ENCODE measurements at regions not wholly inside any gene's neighbourhood (a gene's known extent, or its start where the extent isn't known, plus 50 kb on each side); places are given as distances from the start of the nearest gene placed in this dataset.

DNA sequence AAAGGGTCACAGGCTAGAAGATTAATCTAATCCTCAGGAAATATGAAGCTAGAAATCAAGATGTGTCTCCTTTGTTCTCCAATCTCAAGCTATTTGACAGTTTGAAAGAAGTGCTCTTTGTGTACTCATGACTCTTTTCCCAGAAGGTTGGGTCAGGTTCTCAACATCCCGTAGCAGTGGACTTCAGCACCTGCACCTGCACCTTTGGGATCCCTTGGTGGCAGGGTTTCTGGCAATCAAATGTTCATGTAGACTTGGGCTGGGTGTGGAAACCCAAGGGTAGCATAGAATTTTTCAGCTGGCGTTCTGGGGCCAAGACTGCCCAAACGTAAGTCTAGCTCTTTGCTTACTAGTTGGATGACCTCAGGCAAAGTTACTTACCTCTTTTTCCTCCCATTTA lies 134.4 kb downstream of the ADRA2A start:
- Mint-ChIP-seq H3K9me3 (ENCODE audit: insufficient read depth) (no peaks in the 10 kb centered on the region), H3K4me3 (no peak overlapping the region), H3K4me1 (no peaks in the 10 kb centered on the region), H3K27ac (no peak overlapping the region), H3K27me3 (peaks cover 7% of the 10 kb centered on the region)
- Histone ChIP-seq H4K20me1 (ENCODE audit: control insufficient read depth, insufficient read depth, low read length, poor library complexity, severe bottlenecking) (no peaks in the 10 kb centered on the region), H3K9me3 (ENCODE audit: control extremely low read depth in 1 of 3, control insufficient read depth in 2 of 3, insufficient read depth in 1 of 3, low read length in 2 of 3) (peaks cover 0 to 2% (median 0%) of the 10 kb centered on the region in 3 donors), H3K4me2 (replicated peaks; ENCODE audit: low read depth, low read length, poor library complexity, severe bottlenecking) (no peak overlapping the region), H3K36me3 (replicated peaks in 1 of 2; ENCODE audit: control extremely low read depth in 1 of 2, control insufficient read depth in 1 of 2, extremely low read depth in 1 of 2, insufficient read depth in 2 of 2, low read length in 1 of 2) (no peaks in the 10 kb centered on the region), H3K9ac (ENCODE audit: low read length) (no peak overlapping the region), H3K4me3 (ENCODE audit: control extremely low read depth in 1 of 5, extremely low read depth in 1 of 5, insufficient read depth in 1 of 5, low read depth in 2 of 5, low read length in 4 of 5) (no peak overlapping the region), H2AFZ (ENCODE audit: insufficient read depth, low read depth, low read length, poor library complexity, severe bottlenecking) (no peak overlapping the region), H3K27ac (ENCODE audit: low read length in 2 of 2) (no peak overlapping the region), H3K4me1 (ENCODE audit: control insufficient read depth in 2 of 2, insufficient read depth in 2 of 2, low read length in 2 of 2) (no peaks in the 10 kb centered on the region), H3K27me3 (replicated peaks in 1 of 4; ENCODE audit: control extremely low read depth in 1 of 4, control insufficient read depth in 3 of 4, insufficient read depth in 4 of 4, low read length in 3 of 4) (peaks cover 0 to 3% (median under 1%) of the 10 kb centered on the region in 4 experiments), H3K79me2 (ENCODE audit: control insufficient read depth, insufficient read depth, low read length) (no peaks in the 10 kb centered on the region)
- ATAC-seq (ENCODE audit: low read depth) (no peak), DNase-seq (no peak)
- 69% methylated on average over 1 of the region's 3 CpGs for WGBS (ENCODE audit: insufficient coverage)
- ChIA-PET POLR2A (no interaction called here), CTCF (no interaction called here)
- TF ChIP-seq, protein P1, sequence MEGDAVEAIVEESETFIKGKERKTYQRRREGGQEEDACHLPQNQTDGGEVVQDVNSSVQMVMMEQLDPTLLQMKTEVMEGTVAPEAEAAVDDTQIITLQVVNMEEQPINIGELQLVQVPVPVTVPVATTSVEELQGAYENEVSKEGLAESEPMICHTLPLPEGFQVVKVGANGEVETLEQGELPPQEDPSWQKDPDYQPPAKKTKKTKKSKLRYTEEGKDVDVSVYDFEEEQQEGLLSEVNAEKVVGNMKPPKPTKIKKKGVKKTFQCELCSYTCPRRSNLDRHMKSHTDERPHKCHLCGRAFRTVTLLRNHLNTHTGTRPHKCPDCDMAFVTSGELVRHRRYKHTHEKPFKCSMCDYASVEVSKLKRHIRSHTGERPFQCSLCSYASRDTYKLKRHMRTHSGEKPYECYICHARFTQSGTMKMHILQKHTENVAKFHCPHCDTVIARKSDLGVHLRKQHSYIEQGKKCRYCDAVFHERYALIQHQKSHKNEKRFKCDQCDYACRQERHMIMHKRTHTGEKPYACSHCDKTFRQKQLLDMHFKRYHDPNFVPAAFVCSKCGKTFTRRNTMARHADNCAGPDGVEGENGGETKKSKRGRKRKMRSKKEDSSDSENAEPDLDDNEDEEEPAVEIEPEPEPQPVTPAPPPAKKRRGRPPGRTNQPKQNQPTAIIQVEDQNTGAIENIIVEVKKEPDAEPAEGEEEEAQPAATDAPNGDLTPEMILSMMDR (IDR thresholded peaks at IDR 0.05) = no peak
- TF ChIP-seq EZH2 (IDR thresholded peaks at IDR 0.05; ENCODE audit: borderline replicate concordance, insufficient read depth, low read depth, low read length, poor library complexity, severe bottlenecking) = no peak
- intact Hi-C loops (cut with micrococcal nuclease) = no loop called here

DNA sequence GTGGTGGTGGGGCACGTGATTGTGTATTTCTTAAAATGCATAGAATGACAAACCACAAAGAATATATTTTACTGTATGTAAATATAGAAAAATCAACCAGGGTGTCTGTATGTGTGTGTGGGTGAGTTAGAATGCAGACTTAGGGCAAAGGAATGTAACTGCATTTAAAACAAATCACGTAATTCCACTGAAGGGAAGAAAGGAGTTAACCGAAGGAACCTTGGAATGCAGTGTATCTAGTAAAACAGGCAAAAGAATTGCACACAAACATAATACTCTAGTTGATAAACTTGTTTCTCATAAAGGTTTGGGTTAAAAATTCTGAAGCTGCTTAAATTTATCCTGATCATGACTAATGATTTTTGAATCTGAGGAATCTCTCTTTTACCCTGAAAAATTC lies 134.9 kb downstream of the ADRA2A start:
- peaks cover 0 to 2% (median 0%) of the 10 kb centered on the region in 3 donors for H3K9me3 ChIP-seq (ENCODE audit: control extremely low read depth in 1 of 3, control insufficient read depth in 2 of 3, insufficient read depth in 1 of 3, low read length in 2 of 3)
- H4K20me1 ChIP-seq (ENCODE audit: control insufficient read depth, insufficient read depth, low read length, poor library complexity, severe bottlenecking) = no peaks in the 10 kb centered on the region
- intact Hi-C loops (cut with micrococcal nuclease) = no loop called here
- Mint-ChIP-seq H3K27ac (no peak overlapping the region), H3K9me3 (ENCODE audit: insufficient read depth) (no peaks in the 10 kb centered on the region), H3K4me3 (no peak overlapping the region), H3K27me3 (peaks cover 7% of the 10 kb centered on the region), H3K4me1 (no peaks in the 10 kb centered on the region)
- H3K4me3 ChIP-seq (ENCODE audit: control extremely low read depth in 1 of 5, extremely low read depth in 1 of 5, insufficient read depth in 1 of 5, low read depth in 2 of 5, low read length in 4 of 5) = no peak overlapping the region
- ChIA-PET POLR2A (no interaction called here), CTCF (no interaction called here)
- DNase-seq (no peak), ATAC-seq (ENCODE audit: low read depth) (no peak)
- no peaks in the 10 kb centered on the region for H3K4me1 ChIP-seq (ENCODE audit: control insufficient read depth in 2 of 2, insufficient read depth in 2 of 2, low read length in 2 of 2)
- no peaks in the 10 kb centered on the region for H3K79me2 ChIP-seq (ENCODE audit: control insufficient read depth, insufficient read depth, low read length)
- TF ChIP-seq, protein P1 (IDR thresholded peaks at IDR 0.05) = no peak
- TF ChIP-seq EZH2 (IDR thresholded peaks at IDR 0.05; ENCODE audit: borderline replicate concordance, insufficient read depth, low read depth, low read length, poor library complexity, severe bottlenecking) = no peak
- H3K27ac ChIP-seq (ENCODE audit: low read length in 2 of 2) = no peak overlapping the region
- H3K36me3 ChIP-seq (replicated peaks in 1 of 2; ENCODE audit: control extremely low read depth in 1 of 2, control insufficient read depth in 1 of 2, extremely low read depth in 1 of 2, insufficient read depth in 2 of 2, low read length in 1 of 2) = no peaks in the 10 kb centered on the region
- H3K4me2 ChIP-seq (replicated peaks; ENCODE audit: low read depth, low read length, poor library complexity, severe bottlenecking) = no peak overlapping the region
- H3K27me3 ChIP-seq (replicated peaks in 1 of 4; ENCODE audit: control extremely low read depth in 1 of 4, control insufficient read depth in 3 of 4, insufficient read depth in 4 of 4, low read length in 3 of 4) = peaks cover 0 to 3% (median 0%) of the 10 kb centered on the region in 4 experiments
- no peak overlapping the region for H2AFZ ChIP-seq (ENCODE audit: insufficient read depth, low read depth, low read length, poor library complexity, severe bottlenecking)
- no CpG with 5 or more reads among the region's 3 CpGs for WGBS (ENCODE audit: insufficient coverage)
- H3K9ac ChIP-seq (ENCODE audit: low read length) = no peak overlapping the region
